Nephron (organoid): ENCODE measurements at regions not wholly inside any gene's neighbourhood (a gene's known extent, or its start where the extent isn't known, plus 50 kb on each side); places are given as distances from the start of the nearest gene placed in this dataset.

Experiments used
- H3K27ac Mint-ChIP-seq, 3 experiments: 2 replicates each; pipeline ENCODE4 v1.8.0; 2020; ENCODE audit warnings: mixed read lengths in 3 of 3, mild to moderate bottlenecking in 2 of 3, moderate library complexity in 1 of 3
- H3K27me3 Mint-ChIP-seq: 2 replicates; pipeline ENCODE4 v1.8.0; 2021; ENCODE audit warnings: low read depth, mild to moderate bottlenecking, moderate library complexity, mixed read lengths
- H3K36me3 Mint-ChIP-seq: 2 replicates; pipeline ENCODE4 v1.8.0; 2020; ENCODE audit warnings: low read depth, mixed read lengths
- H3K4me1 Mint-ChIP-seq: 2 replicates; pipeline ENCODE4 v1.8.0; 2020; ENCODE audit warnings: mixed read lengths
- H3K4me3 Mint-ChIP-seq, 3 experiments: 2 replicates each; pipeline ENCODE4 v1.8.0; 2020; ENCODE audit warnings: mild to moderate bottlenecking in 3 of 3, mixed read lengths in 3 of 3, moderate library complexity in 2 of 3
- H3K9me3 Mint-ChIP-seq: 2 replicates; pipeline ENCODE4 v1.8.0; 2020; ENCODE audit warnings: mixed read lengths
- CTCF ChIP-seq, 3 experiments: fragments of 200-600 bp; sonication (generic); IDR thresholded peaks; one replicate each; pipeline ENCODE4 v1.5.0; 2021; ENCODE audit warnings: antibody characterized with exemption in 3 of 3; ENCODE audit not compliant: unreplicated experiment in 3 of 3

GRCh38 chr5:175015028-175015685 is 290.8 kb downstream of the MSX2 start:
- Mint-ChIP-seq H3K4me3 (no peak overlapping the region), H3K4me1 (no peaks in the 10 kb centered on the region), H3K36me3 (no peaks in the 10 kb centered on the region), H3K27ac (no peak overlapping the region), H3K27me3 (no peaks in the 10 kb centered on the region), H3K9me3 (no peaks in the 10 kb centered on the region)
- TF ChIP-seq CTCF (IDR thresholded peaks at IDR 0.05; ENCODE audit: unreplicated experiment in 3 of 3), result no peak

GRCh38 chr5:175013251-175013650 is 288.9 kb downstream of the MSX2 start:
- Mint-ChIP-seq H3K27ac (no peak overlapping the region), H3K9me3 (no peaks in the 10 kb centered on the region), H3K4me1 (no peaks in the 10 kb centered on the region), H3K4me3 (no peak overlapping the region), H3K27me3 (no peaks in the 10 kb centered on the region), H3K36me3 (no peaks in the 10 kb centered on the region)
- TF ChIP-seq CTCF (IDR thresholded peaks at IDR 0.05; ENCODE audit: unreplicated experiment in 3 of 3), result no peak

- Mint-ChIP-seq H3K27ac (no peak overlapping the region), H3K36me3 (no peaks in the 10 kb centered on the region), H3K4me1 (no peaks in the 10 kb centered on the region), H3K4me3 (no peak overlapping the region), H3K9me3 (no peaks in the 10 kb centered on the region), H3K27me3 (peaks cover 4% of the 10 kb centered on the region)
- TF ChIP-seq CTCF (IDR thresholded peaks at IDR 0.05; ENCODE audit: unreplicated experiment in 3 of 3), result no peak
Observed at GRCh38 chr5:175012267-175012666, 287.9 kb downstream of the MSX2 start.

GRCh38 chr5:175003531-175003930 is 279.1 kb downstream of the MSX2 start:
- Mint-ChIP-seq H3K9me3 (peaks cover 4% of the 10 kb centered on the region), H3K27ac (peak overlapping the region in 1 of 3 experiments; percentile 51), H3K4me3 (no peak overlapping the region), H3K36me3 (no peaks in the 10 kb centered on the region), H3K27me3 (peaks cover 25% of the 10 kb centered on the region), H3K4me1 (no peaks in the 10 kb centered on the region)
- no peak for TF ChIP-seq CTCF (IDR thresholded peaks at IDR 0.05; ENCODE audit: unreplicated experiment in 3 of 3)

GRCh38 chr5:175001876-175002645 is 277.7 kb downstream of the MSX2 start:
- TF ChIP-seq CTCF (IDR thresholded peaks at IDR 0.05; ENCODE audit: unreplicated experiment in 3 of 3), result no peak
- H3K27me3 Mint-ChIP-seq, result peaks cover 27% of the 10 kb centered on the region
- no peak overlapping the region for H3K4me3 Mint-ChIP-seq
- no peak overlapping the region for H3K27ac Mint-ChIP-seq
- H3K9me3 Mint-ChIP-seq, result peaks cover 4% of the 10 kb centered on the region
- no peaks in the 10 kb centered on the region for H3K4me1 Mint-ChIP-seq
- H3K36me3 Mint-ChIP-seq, result no peaks in the 10 kb centered on the region
